HepG2 (cell line): ENCODE measurements at regions not wholly inside any gene's neighbourhood (a gene's known extent, or its start where the extent isn't known, plus 50 kb on each side); places are given as distances from the start of the nearest gene placed in this dataset.

Experiments used
- ATAC-seq: fragments of 200-7000 bp; cut with Tn5 transposase; 3 replicates; pipeline ENCODE4 v1.9.1; 2020; ENCODE audit warnings: mild to moderate bottlenecking, moderate library complexity
- BruUV-seq: library from RNA; stranded (reverse); fragments of 400-500 nt; replicated peaks from 2 replicates; lab custom pipeline; 2021; lab: Mats Ljungman, UMichigan
- CTCF ChIA-PET: fragments of 300-600 bp; formaldehyde crosslinking; extraction: SDS; loops from one replicate; lab custom pipeline; 2021; ENCODE audit warnings: low total read pairs, inconsistent platforms, low intra/inter-chr PET ratio; lab: Yijun Ruan, JAX
- POLR2A ChIA-PET: fragments of 350-600 bp; sonication (Branson Sonifier 250); formaldehyde crosslinking; loops from one replicate; lab custom pipeline; 2020; ENCODE audit warnings: antibody characterized with exemption, inconsistent platforms; lab: Yijun Ruan, JAX
- DNase-seq: peaks from one replicate; pipeline ENCODE4 v3.0.0-alpha.2; 2015; ENCODE audit warnings: low spot score
- FAIRE-seq: peaks from 3 replicates; lab custom pipeline; 2011; peaks lifted over from hg19 to GRCh38; lab: Jason Lieb, UNC
- H2AFZ ChIP-seq: one replicate; pipeline ENCODE4 v1.6.1; 2011; ENCODE audit warnings: low read length, inconsistent platforms
- H3K27ac ChIP-seq: fragments of 300-600 bp; 3 replicates; pipeline ENCODE4 v1.8.0; 2011; ENCODE audit warnings: mixed run types, mild to moderate bottlenecking, mixed read lengths, low read length, inconsistent platforms; ENCODE audit not compliant: insufficient read depth; ENCODE audit errors: extremely low read length
- H3K27me3 ChIP-seq, 2 experiments: fragments of 200-600 bp in 1 of 2; 2 replicates in 1 of 2; 3 replicates in 1 of 2; pipeline versions ENCODE4 v1.6.0 to v1.8.0; 2011; ENCODE audit warnings: low read length in 2 of 2, mild to moderate bottlenecking in 2 of 2, moderate library complexity in 2 of 2, inconsistent platforms in 1 of 2; ENCODE audit not compliant: insufficient read depth in 2 of 2, control insufficient read depth in 1 of 2
- H3K36me3 ChIP-seq, 2 experiments: fragments of 200-600 bp in 1 of 2; replicated peaks in 1 of 2; 2 replicates in 1 of 2; 3 replicates in 1 of 2; pipeline versions ENCODE4 v1.5.1 to v1.8.0; 2011; ENCODE audit warnings: low read length in 2 of 2, inconsistent platforms in 1 of 2; ENCODE audit not compliant: insufficient read depth in 2 of 2, control insufficient read depth in 1 of 2
- H3K4me1 ChIP-seq: 2 replicates; pipeline ENCODE4 v1.5.1; 2012; ENCODE audit warnings: low read length, inconsistent platforms; ENCODE audit not compliant: insufficient read depth
- H3K4me2 ChIP-seq: 2 replicates; pipeline ENCODE4 v1.6.0; 2011; ENCODE audit warnings: low read depth, low read length, inconsistent platforms
- H3K4me3 ChIP-seq, 3 experiments: fragments of 200-600 bp in 1 of 3; sonication (generic), shearing (Covaris generic) in 1 of 3; replicated peaks in 1 of 3; 2 replicates each; pipeline ENCODE4 v1.5.1; 2011 to 2016; ENCODE audit warnings: low read length in 3 of 3, inconsistent platforms in 2 of 3, low read depth in 2 of 3, mild to moderate bottlenecking in 2 of 3, control low read depth in 1 of 3, mixed read lengths in 1 of 3; ENCODE audit not compliant: insufficient read depth in 1 of 3
- H3K79me2 ChIP-seq: one replicate; pipeline ENCODE4 v1.6.1; 2011; ENCODE audit warnings: low read length, inconsistent platforms; ENCODE audit not compliant: insufficient read depth
- H3K9ac ChIP-seq: 2 replicates; pipeline ENCODE4 v1.6.0; 2011; ENCODE audit warnings: mild to moderate bottlenecking, low read depth, low read length, inconsistent platforms; ENCODE audit not compliant: insufficient read depth
- H3K9me3 ChIP-seq: 2 replicates; pipeline ENCODE4 v1.5.1; 2012; ENCODE audit warnings: mild to moderate bottlenecking, low read length
- H4K20me1 ChIP-seq: 2 replicates; pipeline ENCODE4 v1.6.0; 2011; ENCODE audit warnings: inconsistent platforms, mild to moderate bottlenecking, low read length, moderate library complexity; ENCODE audit not compliant: insufficient read depth
- ARID2 ChIP-seq: sonication (generic); formaldehyde crosslinking; IDR thresholded peaks from 2 replicates; pipeline ENCODE4 v1.8.1; 2022; ENCODE audit warnings: mild to moderate bottlenecking, missing genetic modification reagents, borderline replicate concordance
- HOXA3 ChIP-seq: sonication (generic); formaldehyde crosslinking; IDR thresholded peaks from 2 replicates; pipeline ENCODE4 v1.5.0; 2020; ENCODE audit warnings: missing genetic modification reagents
- NFE2L1 ChIP-seq: sonication (generic); formaldehyde crosslinking; IDR thresholded peaks from 2 replicates; pipeline ENCODE4 v1.4.0; 2020; ENCODE audit warnings: missing genetic modification reagents, mild to moderate bottlenecking, borderline replicate concordance
- NFKB2 ChIP-seq: sonication (generic); formaldehyde crosslinking; IDR thresholded peaks from 2 replicates; pipeline ENCODE4 v1.4.0; 2020; ENCODE audit warnings: missing genetic modification reagents, borderline replicate concordance
- SIX1 ChIP-seq: sonication (generic); formaldehyde crosslinking; IDR thresholded peaks from 2 replicates; pipeline ENCODE4 v1.4.0; 2020; ENCODE audit warnings: missing genetic modification reagents, borderline replicate concordance
- ZNF460 ChIP-seq: sonication (generic); formaldehyde crosslinking; IDR thresholded peaks from 2 replicates; pipeline ENCODE4 v1.5.1; 2020; ENCODE audit warnings: missing genetic modification reagents, mild to moderate bottlenecking, borderline replicate concordance
- ZNF850 ChIP-seq: sonication (generic); formaldehyde crosslinking; conservative IDR thresholded peaks from 2 replicates; pipeline ENCODE4 v1.9.0; 2021; ENCODE audit warnings: mild to moderate bottlenecking, missing genetic modification reagents
- WGBS: methylation state at CpG from one replicate; pipeline ENCODE4 v1.1.6; 2017; ENCODE audit warnings: low lambda C conversion rate; 5-methylcytosine and 5-hydroxymethylcytosine counted together
- in situ Hi-C: cut with HindIII; loops from 2 replicates; pipeline ENCODE4 v1.10.0; 2017; ENCODE audit warnings: low pct_unique_long_range_greater_than_20kb; ENCODE audit not compliant: extremely low pct_ligation_motif_present
- intact Hi-C: fragments of 100-400 bp; cut with micrococcal nuclease; formaldehyde crosslinking; loops from one replicate; pipeline ENCODE4 v1.10.0; 2022; ENCODE audit not compliant: unreplicated experiment
- TF ChIP-seq, protein P1 (sequence below): IDR thresholded peaks from 2 replicates; pipeline ENCODE4 v1.6.1; 2012; ENCODE audit warnings: inconsistent platforms
- TF ChIP-seq, protein P2 (sequence below): sonication (generic); formaldehyde crosslinking; IDR thresholded peaks from 2 replicates; pipeline ENCODE4 v1.4.0; 2020; ENCODE audit warnings: mild to moderate bottlenecking, low read depth, missing genetic modification reagents
- TF ChIP-seq, protein P3 (sequence below): sonication (generic); formaldehyde crosslinking; IDR thresholded peaks from 2 replicates; pipeline ENCODE4 v1.8.0; 2022; ENCODE audit warnings: mild to moderate bottlenecking, missing genetic modification reagents, moderate library complexity

DNA sequence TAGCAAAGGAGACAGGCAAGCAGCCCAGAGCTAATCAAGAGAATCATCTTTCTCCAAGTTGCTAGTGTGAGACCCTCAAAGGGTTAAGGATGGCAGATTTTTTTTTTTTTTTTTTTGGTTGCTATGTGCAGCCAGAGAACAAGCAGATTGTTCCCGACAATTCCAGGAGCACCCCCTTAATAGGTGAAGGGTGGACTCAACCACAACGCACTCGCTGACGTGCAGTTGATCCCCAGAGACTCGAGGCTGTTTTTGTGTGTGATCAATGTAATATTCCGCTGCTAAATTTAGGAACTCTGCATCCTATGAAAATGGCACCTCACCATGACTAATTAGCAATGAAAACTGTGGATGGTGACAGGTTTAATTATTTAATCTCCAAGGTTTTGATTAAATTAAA is 789.0 kb downstream of the KCNA4 start:
- in situ Hi-C loops (no loop called here), intact Hi-C loops (no loop called here)
- FAIRE-seq = no peak
- no peaks in the 10 kb centered on the region for H3K27me3 ChIP-seq
- POLR2A ChIA-PET = no interaction called here
- no peak overlapping the region for H3K9ac ChIP-seq
- no peaks in the 10 kb centered on the region for H3K79me2 ChIP-seq
- DNase-seq = no peak
- no peak overlapping the region for H3K27ac ChIP-seq
- CTCF ChIA-PET = no interaction called here
- peaks cover 12% of the 10 kb centered on the region; the same call in 1 of the 2 replicates for H3K9me3 ChIP-seq
- TF ChIP-seq NFE2L1 (CRISPR knock-in tag) = no peak
- no peak for TF ChIP-seq ARID2 (CRISPR knock-in tag)
- TF ChIP-seq, protein P1, sequence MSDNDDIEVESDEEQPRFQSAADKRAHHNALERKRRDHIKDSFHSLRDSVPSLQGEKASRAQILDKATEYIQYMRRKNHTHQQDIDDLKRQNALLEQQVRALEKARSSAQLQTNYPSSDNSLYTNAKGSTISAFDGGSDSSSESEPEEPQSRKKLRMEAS = no peak
- TF ChIP-seq SIX1 (CRISPR knock-in tag) = no peak
- TF ChIP-seq, protein P2, sequence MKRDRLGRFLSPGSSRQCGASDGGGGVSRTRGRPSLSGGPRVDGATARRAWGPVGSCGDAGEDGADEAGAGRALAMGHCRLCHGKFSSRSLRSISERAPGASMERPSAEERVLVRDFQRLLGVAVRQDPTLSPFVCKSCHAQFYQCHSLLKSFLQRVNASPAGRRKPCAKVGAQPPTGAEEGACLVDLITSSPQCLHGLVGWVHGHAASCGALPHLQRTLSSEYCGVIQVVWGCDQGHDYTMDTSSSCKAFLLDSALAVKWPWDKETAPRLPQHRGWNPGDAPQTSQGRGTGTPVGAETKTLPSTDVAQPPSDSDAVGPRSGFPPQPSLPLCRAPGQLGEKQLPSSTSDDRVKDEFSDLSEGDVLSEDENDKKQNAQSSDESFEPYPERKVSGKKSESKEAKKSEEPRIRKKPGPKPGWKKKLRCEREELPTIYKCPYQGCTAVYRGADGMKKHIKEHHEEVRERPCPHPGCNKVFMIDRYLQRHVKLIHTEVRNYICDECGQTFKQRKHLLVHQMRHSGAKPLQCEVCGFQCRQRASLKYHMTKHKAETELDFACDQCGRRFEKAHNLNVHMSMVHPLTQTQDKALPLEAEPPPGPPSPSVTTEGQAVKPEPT = no peak
- no peak for TF ChIP-seq ZNF850
- TF ChIP-seq, protein P3, sequence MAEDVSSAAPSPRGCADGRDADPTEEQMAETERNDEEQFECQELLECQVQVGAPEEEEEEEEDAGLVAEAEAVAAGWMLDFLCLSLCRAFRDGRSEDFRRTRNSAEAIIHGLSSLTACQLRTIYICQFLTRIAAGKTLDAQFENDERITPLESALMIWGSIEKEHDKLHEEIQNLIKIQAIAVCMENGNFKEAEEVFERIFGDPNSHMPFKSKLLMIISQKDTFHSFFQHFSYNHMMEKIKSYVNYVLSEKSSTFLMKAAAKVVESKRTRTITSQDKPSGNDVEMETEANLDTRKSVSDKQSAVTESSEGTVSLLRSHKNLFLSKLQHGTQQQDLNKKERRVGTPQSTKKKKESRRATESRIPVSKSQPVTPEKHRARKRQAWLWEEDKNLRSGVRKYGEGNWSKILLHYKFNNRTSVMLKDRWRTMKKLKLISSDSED (CRISPR knock-in tag) = no peak
- TF ChIP-seq ZNF460 = no peak
- TF ChIP-seq HOXA3 (CRISPR knock-in tag) = no peak
- TF ChIP-seq NFKB2 (CRISPR knock-in tag) = no peak
- TF ChIP-seq, all 625 proteins: peak for 0
- Histone ChIP-seq H2AFZ (no peak overlapping the region), H3K4me3 (no peak overlapping the region), H4K20me1 (no peaks in the 10 kb centered on the region), H3K36me3 (no peaks in the 10 kb centered on the region), H3K4me1 (no peaks in the 10 kb centered on the region), H3K4me2 (no peak overlapping the region)
- 0% methylated on average over 6 of the region's 6 CpGs for WGBS
- BruUV-seq = no TSS peak
- ATAC-seq = no peak
